Progenitor cell of endocrine pancreas (in vitro differentiated cells): ENCODE measurements at regions not wholly inside any gene's neighbourhood (a gene's known extent, or its start where the extent isn't known, plus 50 kb on each side); places are given as distances from the start of the nearest gene placed in this dataset.
"Not testable (repeated sequence)": the region's sequence is repeated elsewhere in the genome, so short reads cannot be mapped to it uniquely, and the experiment has no call there.

Experiments
- DNase-seq: peaks from one replicate; pipeline ENCODE4 v3.0.0; 2021; ENCODE audit warnings: low spot score; ENCODE audit not compliant: unreplicated experiment
- H3K27ac Mint-ChIP-seq: 2 replicates; pipeline ENCODE4 v1.8.0; 2021; ENCODE audit warnings: mild to moderate bottlenecking, moderate library complexity, mixed read lengths
- H3K27me3 Mint-ChIP-seq: 2 replicates; pipeline ENCODE4 v1.8.0; 2021; ENCODE audit warnings: mixed read lengths
- H3K36me3 Mint-ChIP-seq: 2 replicates; pipeline ENCODE4 v1.8.0; 2022; ENCODE audit warnings: mixed read lengths; ENCODE audit not compliant: insufficient read depth
- H3K4me1 Mint-ChIP-seq: 2 replicates; pipeline ENCODE4 v1.8.0; 2021; ENCODE audit warnings: low read depth, mixed read lengths
- H3K4me3 Mint-ChIP-seq: 2 replicates; pipeline ENCODE4 v1.8.0; 2021; ENCODE audit warnings: low read depth, mild to moderate bottlenecking, moderate library complexity, mixed read lengths
- H3K9me3 Mint-ChIP-seq: 2 replicates; pipeline ENCODE4 v1.8.0; 2021; ENCODE audit warnings: low read depth, mixed read lengths
- CTCF ChIP-seq: fragments of 200-600 bp; sonication (generic); IDR thresholded peaks from one replicate; pipeline ENCODE4 v1.5.0; 2021; ENCODE audit warnings: antibody characterized with exemption, mild to moderate bottlenecking; ENCODE audit not compliant: unreplicated experiment

GRCh38 chrX:83749736-83750135 lies 111.2 kb upstream of the CYLC1 start:
- peaks cover 31% of the 10 kb centered on the region for H3K9me3 Mint-ChIP-seq
- not testable (repeated sequence) for H3K36me3 Mint-ChIP-seq, H3K4me3 Mint-ChIP-seq, H3K27me3 Mint-ChIP-seq, DNase-seq, H3K4me1 Mint-ChIP-seq, H3K27ac Mint-ChIP-seq

DNA sequence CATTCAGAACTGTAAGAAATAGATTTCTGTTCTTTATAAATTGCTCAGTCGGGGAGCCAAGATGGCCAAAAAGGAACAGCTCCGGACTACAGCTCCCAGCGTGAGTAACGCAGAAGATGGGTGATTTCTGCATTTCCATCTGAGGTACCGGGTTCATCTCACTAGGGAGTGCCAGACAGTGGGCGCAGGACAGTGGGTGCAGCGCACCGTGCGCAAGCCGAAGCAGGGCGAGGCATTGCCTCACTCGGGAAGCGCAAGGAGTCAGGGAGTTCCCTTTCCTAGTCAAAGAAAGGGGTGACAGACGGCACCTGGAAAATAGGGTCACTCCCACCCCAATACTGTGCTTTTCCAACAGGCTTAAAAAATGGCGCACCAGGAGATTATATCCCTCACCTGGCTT lies 110.5 kb upstream of the CYLC1 start:
- H3K9me3 Mint-ChIP-seq, result peaks cover 31% of the 10 kb centered on the region
- H3K4me3 Mint-ChIP-seq, H3K27ac Mint-ChIP-seq, H3K4me1 Mint-ChIP-seq, H3K36me3 Mint-ChIP-seq, H3K27me3 Mint-ChIP-seq, DNase-seq: not testable (repeated sequence)

DNA sequence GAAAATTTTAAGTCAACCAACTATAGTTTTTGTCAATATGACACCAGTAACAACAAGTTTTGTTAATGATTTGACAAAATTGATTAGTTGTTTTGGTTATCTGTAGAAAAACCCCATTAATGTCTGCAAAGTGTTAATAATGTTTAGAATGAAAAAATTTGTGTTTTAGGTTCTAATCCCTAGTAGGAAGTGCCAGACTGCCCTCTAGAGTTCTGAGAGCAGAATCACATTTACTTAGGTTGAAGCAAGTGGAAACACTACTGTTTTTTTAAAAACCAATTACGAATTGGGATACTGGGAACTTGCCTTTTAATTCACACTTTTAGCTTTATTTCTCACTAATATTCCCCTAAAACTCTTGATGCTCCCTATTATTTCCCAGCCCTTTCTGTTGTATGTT lies 101.1 kb upstream of the CYLC1 start:
- Mint-ChIP-seq H3K36me3 (no peaks in the 10 kb centered on the region), H3K9me3 (peaks cover 12% of the 10 kb centered on the region), H3K27ac (no peak overlapping the region), H3K27me3 (no peaks in the 10 kb centered on the region), H3K4me1 (peaks cover 3% of the 10 kb centered on the region), H3K4me3 (no peak overlapping the region)
- DNase-seq, result no peak
- TF ChIP-seq CTCF, result peak; percentile 65

- no peaks in the 10 kb centered on the region for H3K27me3 Mint-ChIP-seq
- H3K4me3 Mint-ChIP-seq, result no peak overlapping the region
- peaks cover 21% of the 10 kb centered on the region for H3K9me3 Mint-ChIP-seq
- no peak overlapping the region for H3K27ac Mint-ChIP-seq
- H3K4me1 Mint-ChIP-seq, result no peaks in the 10 kb centered on the region
- no peak for DNase-seq
- TF ChIP-seq CTCF, result peak; percentile 43
- no peaks in the 10 kb centered on the region for H3K36me3 Mint-ChIP-seq
Observed at GRCh38 chrX:83771664-83772063, 89.3 kb upstream of the CYLC1 start.
